Inflammatory macrophage (primary cell): ENCODE measurements at regions not wholly inside any gene's neighbourhood (a gene's known extent, or its start where the extent isn't known, plus 50 kb on each side); places are given as distances from the start of the nearest gene placed in this dataset.
"Not testable (repeated sequence)": the region's sequence is repeated elsewhere in the genome, so short reads cannot be mapped to it uniquely, and the experiment has no call there.

Source experiments
- DNase-seq, 2 donors: peaks; one replicate each; pipeline ENCODE4 v3.0.0-alpha.2; 2020 to 2022

DNA sequence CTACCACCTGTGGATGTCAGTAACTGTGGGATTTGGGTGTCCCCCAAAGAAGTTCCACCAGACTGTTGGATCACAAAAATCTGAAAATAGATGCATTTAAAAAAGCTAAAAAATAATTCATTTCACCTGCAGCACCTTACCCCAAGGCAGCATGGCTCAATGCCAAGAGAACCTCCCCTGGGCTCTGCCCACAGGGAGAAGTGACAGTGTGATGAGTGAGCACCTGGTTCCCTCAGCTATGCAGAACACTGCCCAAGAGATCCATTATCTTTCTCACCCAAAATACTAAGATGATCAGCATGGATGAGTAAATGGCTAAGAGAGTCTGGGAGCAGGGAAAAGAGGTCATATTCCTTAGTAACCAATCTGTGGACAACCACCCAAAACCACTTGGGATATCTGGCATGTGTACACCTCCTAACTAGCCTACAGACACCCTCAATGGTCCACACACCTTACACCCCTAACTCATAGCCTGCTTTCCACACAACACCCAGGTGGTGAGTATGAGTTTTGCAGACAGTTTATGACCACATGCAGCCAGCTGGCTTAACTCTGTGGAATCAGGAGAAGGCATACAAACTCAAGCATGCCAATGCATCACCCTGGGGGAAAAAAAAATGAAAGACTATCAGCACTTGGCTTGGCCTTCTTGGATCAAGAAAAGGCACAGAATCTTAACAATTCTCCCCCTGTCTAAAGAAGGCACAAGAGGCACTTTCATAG lies 416.5 kb upstream of the SMIM31 start:
- no peak for DNase-seq

GRCh38 chr4:164343472-164343976 lies 410.4 kb upstream of the SMIM31 start:
- DNase-seq = no peak

DNA sequence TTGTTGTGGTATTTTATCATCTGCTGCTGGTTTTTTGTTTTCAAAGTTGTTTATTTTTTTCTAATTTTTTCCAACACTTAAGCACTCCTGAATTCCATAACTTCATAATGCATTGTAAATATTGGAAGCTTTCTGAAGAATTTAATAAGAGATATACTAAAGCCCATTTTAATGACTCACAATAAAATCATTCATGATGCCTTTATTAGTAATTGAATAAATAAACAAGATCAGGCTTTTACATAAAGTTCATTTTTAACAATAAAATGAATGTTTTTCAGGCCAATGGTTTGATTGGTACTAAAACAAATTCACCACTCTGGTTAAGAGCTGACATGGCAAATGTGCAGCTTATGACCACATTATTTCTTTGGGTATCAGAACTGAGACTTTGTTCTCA lies 408.2 kb upstream of the SMIM31 start:
- DNase-seq = no peak

DNA sequence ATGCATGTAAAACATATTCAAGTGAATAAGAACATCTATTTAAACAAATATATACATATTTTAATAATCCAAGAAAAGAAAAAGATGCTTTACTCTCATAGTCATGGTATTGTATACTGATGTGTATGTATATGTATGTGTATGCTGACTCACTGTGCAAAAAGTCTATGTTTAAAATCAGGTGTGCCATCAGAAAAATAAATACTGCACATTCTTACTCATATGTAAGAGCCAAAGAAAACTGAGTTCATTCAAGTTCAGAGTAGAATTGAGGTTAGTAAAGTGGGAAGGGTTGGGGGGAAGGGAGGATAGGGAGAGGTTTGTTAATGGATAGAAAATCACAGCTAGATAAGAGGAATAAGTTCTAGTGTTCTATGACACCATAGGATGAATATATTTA lies 403.9 kb upstream of the SMIM31 start:
- DNase-seq = no peak

GRCh38 chr4:164350716-164351115 lies 403.2 kb upstream of the SMIM31 start:
- not testable (repeated sequence) for DNase-seq

DNA sequence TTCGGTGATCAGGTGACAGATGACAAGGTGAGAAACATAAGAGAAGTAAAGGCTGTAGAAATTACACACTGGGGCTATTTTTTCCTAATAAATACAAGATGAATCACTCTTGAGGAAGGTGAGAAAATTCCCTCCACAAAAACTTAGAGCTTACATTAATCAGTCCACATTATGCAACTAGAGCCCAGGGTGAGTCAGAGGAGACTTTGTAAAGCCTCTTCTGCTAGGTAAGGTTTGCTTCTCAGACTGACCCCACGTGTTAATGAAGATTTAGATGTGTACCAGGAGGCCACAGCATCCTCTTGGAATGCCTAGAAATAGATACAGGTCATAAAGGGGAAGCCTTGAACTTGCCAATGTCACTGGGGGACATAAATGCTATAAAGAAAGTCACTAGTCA lies 396.0 kb upstream of the SMIM31 start:
- DNase-seq = no peak

- no peak for DNase-seq
Observed at GRCh38 chr4:164358400-164358799, 395.5 kb upstream of the SMIM31 start.

DNA sequence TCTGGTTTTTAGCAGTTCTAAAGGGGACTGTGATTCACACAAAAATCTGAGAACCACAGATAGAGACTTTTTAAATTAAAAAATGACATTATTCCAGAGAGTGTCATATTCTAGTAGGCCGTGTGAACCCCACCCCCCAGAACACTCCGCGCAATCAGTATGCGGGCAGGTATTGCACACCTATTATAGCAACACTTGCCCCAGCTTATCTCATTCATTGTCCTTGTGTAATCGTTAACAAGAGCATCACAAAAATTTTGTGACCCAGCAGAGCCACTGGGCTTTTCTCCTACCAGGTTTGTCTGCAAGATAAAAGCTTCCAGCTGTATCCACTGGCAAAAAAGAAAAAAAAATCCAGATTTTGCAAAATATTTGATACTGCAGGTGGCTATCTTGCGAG lies 394.1 kb upstream of the SMIM31 start:
- DNase-seq = no peak

GRCh38 chr4:164368894-164369293 lies 385.0 kb upstream of the SMIM31 start:
- no peak for DNase-seq

GRCh38 chr4:164373021-164373420 lies 380.9 kb upstream of the SMIM31 start:
- DNase-seq = no peak

- no peak for DNase-seq
Observed at GRCh38 chr4:164377277-164377676, 376.7 kb upstream of the SMIM31 start.

- no peak for DNase-seq
Observed at GRCh38 chr4:164378361-164378760, 375.6 kb upstream of the SMIM31 start.

DNA sequence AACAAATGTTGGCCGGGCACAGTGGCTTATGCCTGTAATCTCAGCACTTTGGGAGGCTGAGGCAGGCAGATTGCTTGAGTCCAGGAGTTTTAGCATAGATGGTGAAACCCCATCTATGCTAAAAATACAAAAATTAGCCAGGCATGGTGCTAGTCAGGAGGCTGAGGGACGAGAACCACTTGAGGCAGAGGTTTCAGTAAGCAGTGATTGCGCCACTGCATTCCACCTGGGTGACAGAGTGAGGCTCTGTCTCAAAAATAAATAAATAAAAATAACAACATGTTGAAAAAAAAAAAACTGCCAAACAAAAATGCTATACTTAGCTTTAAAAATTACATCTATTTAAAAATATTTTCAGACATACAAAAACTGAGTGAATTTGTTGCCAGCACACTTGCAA lies 374.2 kb upstream of the SMIM31 start:
- DNase-seq = no peak

DNA sequence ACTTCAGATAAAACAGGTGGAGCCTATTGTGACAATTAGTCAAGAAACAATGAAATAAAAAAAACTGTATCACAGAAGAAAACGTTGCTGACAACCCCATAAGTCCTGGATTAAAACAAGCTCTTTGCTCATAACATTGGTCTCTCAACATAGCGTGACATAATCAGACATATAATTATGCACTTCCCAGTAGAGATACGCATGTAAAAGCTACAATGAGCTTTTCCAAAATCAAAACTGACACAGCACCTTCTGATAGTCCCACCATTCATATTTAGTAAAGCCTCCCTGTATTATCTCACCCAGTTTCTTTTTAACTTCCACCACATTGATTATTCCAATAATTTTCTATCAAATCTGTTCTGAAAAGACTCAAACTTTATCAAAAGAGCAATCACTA lies 372.1 kb upstream of the SMIM31 start:
- DNase-seq = no peak

- DNase-seq = no peak
Observed at GRCh38 chr4:164383058-164383357, 370.9 kb upstream of the SMIM31 start.

- DNase-seq = no peak
Observed at GRCh38 chr4:164383358-164384220, 370.3 kb upstream of the SMIM31 start.

DNA sequence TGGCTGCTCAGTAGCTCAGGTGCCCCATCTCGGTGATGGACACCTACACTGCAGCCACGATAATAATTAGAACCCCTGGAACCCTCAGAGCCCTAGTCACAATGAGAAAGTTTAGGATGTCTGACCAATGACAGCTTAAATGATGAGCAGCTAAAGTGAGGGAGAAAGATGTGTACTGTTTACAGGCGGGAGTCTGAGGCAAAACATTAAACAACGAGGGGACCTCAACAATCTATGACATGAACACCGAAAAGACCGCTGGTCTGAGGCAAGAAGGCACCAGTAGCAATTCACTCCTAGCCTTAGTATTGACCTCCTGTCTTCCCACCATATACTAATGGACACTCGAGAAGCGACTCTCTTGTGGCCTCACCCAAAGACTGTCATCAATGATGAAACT lies 369.5 kb upstream of the SMIM31 start:
- no peak for DNase-seq

DNA sequence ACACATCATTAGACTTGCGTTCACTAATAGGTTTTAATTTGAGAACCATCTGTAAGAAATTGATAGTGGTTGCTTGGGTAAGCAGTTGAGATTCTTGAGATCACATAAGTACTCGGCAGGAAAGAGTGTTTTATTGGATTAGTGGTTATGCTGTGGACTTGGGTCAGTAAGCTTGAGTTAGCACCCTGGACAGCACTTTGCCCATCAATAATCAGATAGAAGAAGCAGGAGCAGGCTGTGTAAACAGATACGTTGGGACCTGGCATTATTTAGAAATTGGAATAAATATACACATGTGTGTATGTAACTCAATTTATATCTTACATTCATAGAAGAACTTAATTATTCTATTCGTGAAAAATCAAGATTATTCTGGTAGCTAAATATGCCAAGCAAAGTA lies 357.5 kb upstream of the SMIM31 start:
- no peak for DNase-seq

- DNase-seq = no peak
Observed at GRCh38 chr4:164402554-164402953, 351.4 kb upstream of the SMIM31 start.

GRCh38 chr4:164405774-164406173 lies 348.2 kb upstream of the SMIM31 start:
- no peak for DNase-seq

- DNase-seq = no peak
Observed at GRCh38 chr4:164408831-164409230, 345.1 kb upstream of the SMIM31 start.

- no peak for DNase-seq
Observed at GRCh38 chr4:164410401-164410800, 343.5 kb upstream of the SMIM31 start.

DNA sequence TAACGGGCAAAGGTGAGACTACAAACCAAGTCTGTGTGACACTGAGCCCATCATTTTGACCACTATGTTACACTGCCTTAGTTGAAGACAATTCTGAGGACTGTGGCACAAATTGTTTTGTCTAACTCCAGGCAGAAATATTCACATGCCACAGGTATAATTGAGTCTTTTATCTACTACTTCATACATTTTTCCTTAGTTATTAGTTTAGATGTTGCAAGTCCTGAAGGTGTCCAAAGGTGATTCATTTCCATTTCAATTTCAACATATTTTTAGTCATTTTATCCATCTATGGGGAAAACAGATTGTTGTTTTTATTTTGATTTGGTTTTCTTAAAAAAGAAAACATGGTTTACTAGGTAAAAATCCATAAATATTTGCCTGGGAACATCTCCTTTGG lies 341.7 kb upstream of the SMIM31 start:
- no peak for DNase-seq

- no peak for DNase-seq
Observed at GRCh38 chr4:164413743-164414142, 340.2 kb upstream of the SMIM31 start.
